AG09319 (cell line): ENCODE measurements at regions not wholly inside any gene's neighbourhood (a gene's known extent, or its start where the extent isn't known, plus 50 kb on each side); places are given as distances from the start of the nearest gene placed in this dataset.

Experiments used
- DNase-seq: peaks from one replicate; pipeline ENCODE4 v3.0.0-alpha.2; 2010; ENCODE audit warnings: low read depth; ENCODE audit errors: extremely low read depth
- TF ChIP-seq, protein P1 (sequence below): IDR thresholded peaks from 2 replicates; pipeline ENCODE4 v1.5.1; 2011; ENCODE audit warnings: low read depth, mild to moderate bottlenecking, inconsistent platforms, low read length, moderate library complexity

- DNase-seq = no peak
- TF ChIP-seq, protein P1, sequence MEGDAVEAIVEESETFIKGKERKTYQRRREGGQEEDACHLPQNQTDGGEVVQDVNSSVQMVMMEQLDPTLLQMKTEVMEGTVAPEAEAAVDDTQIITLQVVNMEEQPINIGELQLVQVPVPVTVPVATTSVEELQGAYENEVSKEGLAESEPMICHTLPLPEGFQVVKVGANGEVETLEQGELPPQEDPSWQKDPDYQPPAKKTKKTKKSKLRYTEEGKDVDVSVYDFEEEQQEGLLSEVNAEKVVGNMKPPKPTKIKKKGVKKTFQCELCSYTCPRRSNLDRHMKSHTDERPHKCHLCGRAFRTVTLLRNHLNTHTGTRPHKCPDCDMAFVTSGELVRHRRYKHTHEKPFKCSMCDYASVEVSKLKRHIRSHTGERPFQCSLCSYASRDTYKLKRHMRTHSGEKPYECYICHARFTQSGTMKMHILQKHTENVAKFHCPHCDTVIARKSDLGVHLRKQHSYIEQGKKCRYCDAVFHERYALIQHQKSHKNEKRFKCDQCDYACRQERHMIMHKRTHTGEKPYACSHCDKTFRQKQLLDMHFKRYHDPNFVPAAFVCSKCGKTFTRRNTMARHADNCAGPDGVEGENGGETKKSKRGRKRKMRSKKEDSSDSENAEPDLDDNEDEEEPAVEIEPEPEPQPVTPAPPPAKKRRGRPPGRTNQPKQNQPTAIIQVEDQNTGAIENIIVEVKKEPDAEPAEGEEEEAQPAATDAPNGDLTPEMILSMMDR = no peak
These were observed 131.4 kb upstream of the CHRM3 start for GRCh38 chr1:239254999-239255398.

DNA sequence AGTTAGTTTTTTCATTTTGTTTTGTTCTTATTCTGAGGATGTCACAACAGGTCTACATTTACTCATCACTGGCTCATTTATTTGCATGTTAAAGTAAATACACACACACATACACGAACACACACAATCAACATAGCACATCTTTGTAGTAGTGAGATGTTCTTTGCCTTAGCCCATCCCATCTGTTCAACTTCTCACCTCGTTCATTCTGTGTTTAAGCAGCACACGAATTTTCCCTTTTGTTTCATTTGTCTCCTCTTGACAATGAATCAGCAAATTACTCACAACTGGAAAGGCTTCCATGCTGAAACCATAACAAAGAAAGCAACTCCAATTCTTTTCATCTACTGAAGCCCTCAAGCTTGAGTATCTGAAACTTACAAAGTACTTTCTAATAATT, 133.3 kb upstream of the CHRM3 start:
- no peak for DNase-seq
- TF ChIP-seq, protein P1 = no peak

GRCh38 chr1:239250353-239251035, 135.9 kb upstream of the CHRM3 start:
- DNase-seq = no peak
- TF ChIP-seq, protein P1 = no peak

DNA sequence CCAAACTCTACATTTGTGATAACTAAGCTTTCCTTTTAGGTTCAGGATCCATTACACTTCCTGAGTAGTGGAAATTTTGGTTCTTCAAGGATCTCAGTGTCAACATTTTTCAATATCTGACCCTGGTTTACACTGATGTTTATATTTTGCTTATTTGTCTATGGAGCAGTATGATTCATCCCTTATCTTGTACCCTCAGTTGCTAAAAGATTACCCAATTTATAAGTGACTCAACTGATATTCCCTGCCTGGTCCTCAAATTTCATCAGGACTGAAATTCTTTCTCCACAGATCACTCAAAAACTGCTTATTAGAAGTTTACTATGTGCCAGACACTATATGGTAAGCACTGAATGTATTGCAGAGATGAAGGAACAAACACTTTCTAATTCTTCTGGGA, 139.1 kb upstream of the CHRM3 start:
- no peak for DNase-seq
- TF ChIP-seq, protein P1 = no peak

DNA sequence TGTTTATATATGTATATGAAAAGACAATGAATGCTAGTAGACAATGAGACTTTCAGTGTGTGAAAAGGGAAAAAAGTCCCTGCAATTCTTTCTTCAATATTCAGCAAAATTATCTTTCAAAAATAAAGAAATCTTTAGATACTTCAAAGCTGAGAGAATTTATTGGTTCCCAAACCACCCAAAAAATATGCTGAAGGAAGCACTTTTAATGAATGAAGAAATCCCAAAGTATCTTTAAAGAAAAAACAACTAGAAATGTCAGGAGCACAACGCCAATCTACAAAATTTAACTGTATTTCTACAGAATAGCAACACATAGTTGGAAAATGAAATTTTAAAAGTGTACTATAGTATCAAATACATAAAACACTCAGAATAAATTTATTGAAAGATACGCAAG, 142.3 kb upstream of the CHRM3 start:
- TF ChIP-seq, protein P1 = no peak
- no peak for DNase-seq

- no peak for DNase-seq
- TF ChIP-seq, protein P1 = no peak
These were observed 143.4 kb upstream of the CHRM3 start for GRCh38 chr1:239243006-239243405.

- TF ChIP-seq, protein P1 = no peak
- DNase-seq = no peak
These were observed 144.0 kb upstream of the CHRM3 start for GRCh38 chr1:239242404-239242803.
